HG02840 (cell line): ENCODE measurements at regions not wholly inside any gene's neighbourhood (a gene's known extent, or its start where the extent isn't known, plus 50 kb on each side); places are given as distances from the start of the nearest gene placed in this dataset.

Experiments used
- ATAC-seq: cut with Tn5 transposase; IDR thresholded peaks from one replicate; pipeline ENCODE4 v1.9.1; 2021; ENCODE audit warnings: mild to moderate bottlenecking, moderate library complexity, moderate number of reproducible peaks; ENCODE audit not compliant: unreplicated experiment, low FRiP score

GRCh38 chr5:153883854-153884611 is 154.7 kb downstream of the FAM114A2 start:
- no peak for ATAC-seq

GRCh38 chr5:153881687-153882086 is 157.0 kb downstream of the FAM114A2 start:
- no peak for ATAC-seq

- ATAC-seq, result no peak
Observed at GRCh38 chr5:153880106-153880505, 158.6 kb downstream of the FAM114A2 start.

DNA sequence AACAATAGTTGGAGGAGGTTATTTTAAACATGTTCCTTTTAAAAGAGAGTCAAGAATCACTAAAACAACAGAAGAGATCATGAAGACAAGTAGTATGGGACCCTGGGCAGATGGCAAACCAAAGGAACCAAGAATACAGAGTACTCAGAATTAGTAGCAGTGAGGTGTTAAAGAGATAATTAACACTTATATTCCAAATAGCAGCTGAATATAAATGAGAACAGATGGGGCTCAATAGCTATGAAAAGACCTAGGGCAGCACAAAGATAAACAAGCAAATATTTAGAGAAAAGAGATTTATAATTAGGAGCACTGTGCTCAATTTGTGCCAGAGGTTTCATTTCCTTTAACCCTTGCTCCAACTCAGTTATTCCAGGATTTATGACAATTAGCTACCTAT is 159.1 kb downstream of the FAM114A2 start:
- no peak for ATAC-seq

DNA sequence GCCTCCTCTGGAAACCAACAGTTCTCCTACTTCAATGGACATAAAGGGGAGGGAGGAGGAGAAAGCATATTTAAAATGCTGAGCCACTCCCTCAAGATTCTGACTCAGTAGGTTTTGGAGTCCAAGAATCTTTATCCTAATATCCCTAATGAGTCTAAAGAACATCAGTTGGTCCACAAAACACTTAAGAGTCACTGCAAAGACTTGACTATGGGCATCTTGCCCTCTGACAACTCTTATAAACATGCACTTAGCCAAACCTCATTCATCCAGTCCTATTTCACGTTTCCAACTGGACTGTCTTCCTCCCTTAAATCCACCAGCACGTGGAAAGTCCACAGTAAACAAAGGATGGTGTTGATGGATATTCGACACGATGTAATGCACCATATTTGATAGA is 172.5 kb downstream of the FAM114A2 start:
- ATAC-seq, result no peak

DNA sequence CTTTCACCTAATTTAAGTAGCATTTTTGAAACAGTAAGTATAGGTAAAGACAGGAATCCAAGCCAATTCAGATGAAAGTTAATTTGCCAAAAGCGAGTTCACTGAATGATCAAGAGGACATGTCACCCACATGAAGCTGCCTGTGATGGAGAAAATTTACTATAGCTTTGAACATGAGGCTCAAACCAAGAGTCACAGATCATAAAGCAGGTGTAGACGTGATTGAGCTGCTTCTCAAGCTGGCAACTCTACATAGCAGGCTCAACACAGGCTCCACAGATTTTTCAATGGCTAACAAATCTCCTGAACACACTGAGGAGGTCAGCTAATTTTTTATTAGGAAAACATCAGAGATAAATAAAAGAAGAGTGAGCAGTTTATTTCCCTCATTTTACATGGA is 173.7 kb downstream of the FAM114A2 start:
- no peak for ATAC-seq

- no peak for ATAC-seq
Observed at GRCh38 chr5:153863951-153864350, 174.8 kb downstream of the FAM114A2 start.
